PC-3 (cell line): ENCODE measurements at regions not wholly inside any gene's neighbourhood (a gene's known extent, or its start where the extent isn't known, plus 50 kb on each side); places are given as distances from the start of the nearest gene placed in this dataset.

Experiments
- ATAC-seq: fragments of 200-7000 bp; cut with Tn5 transposase; 2 replicates; pipeline ENCODE4 v1.9.1; 2020; ENCODE audit warnings: mild to moderate bottlenecking, moderate library complexity
- BruUV-seq: library from RNA; stranded (reverse); fragments of 400-500 nt; replicated peaks from 2 replicates; lab custom pipeline; 2021; lab: Mats Ljungman, UMichigan
- CTCF ChIA-PET: fragments of 300-600 bp; sonication (Branson Sonifier 250); formaldehyde crosslinking; loops from one replicate; lab custom pipeline; 2022; ENCODE audit warnings: antibody characterized with exemption; lab: Charles Lee
- POLR2A ChIA-PET: fragments of 300-600 bp; sonication (Branson Sonifier 250); formaldehyde crosslinking; loops from one replicate; lab custom pipeline; 2022; ENCODE audit warnings: antibody characterized with exemption; ENCODE audit not compliant: unreplicated experiment; lab: Charles Lee
- DNase-seq: peaks from one replicate; pipeline ENCODE4 v3.0.0-alpha.2; 2015
- H2AFZ ChIP-seq: fragments of 300-600 bp; sonication (generic); 2 replicates; pipeline ENCODE4 v1.6.0; 2016; ENCODE audit warnings: antibody characterized with exemption, low read length
- H3F3A ChIP-seq: fragments of 300-600 bp; sonication (generic); one replicate; pipeline ENCODE4 v1.6.0; 2017; ENCODE audit warnings: antibody characterized with exemption, low read length, control low read depth, mild to moderate bottlenecking; ENCODE audit not compliant: unreplicated experiment
- H3K27ac ChIP-seq: fragments of 300-600 bp; sonication (generic); 2 replicates; pipeline ENCODE4 v1.5.1; 2016; ENCODE audit warnings: mild to moderate bottlenecking, low read length
- H3K27me3 ChIP-seq: fragments of 300-600 bp; sonication (generic); 2 replicates; pipeline ENCODE4 v1.6.1; 2016; ENCODE audit warnings: low read length, mixed read lengths
- H3K36me3 ChIP-seq: fragments of 300-600 bp; sonication (generic); 2 replicates; pipeline ENCODE4 v1.6.1; 2016; ENCODE audit warnings: low read depth, mixed run types, low read length, mixed read lengths
- H3K4me1 ChIP-seq: fragments of 300-600 bp; sonication (generic); 2 replicates; pipeline ENCODE4 v1.5.1; 2016; ENCODE audit warnings: low read length; ENCODE audit not compliant: insufficient read depth
- H3K4me2 ChIP-seq: fragments of 300-600 bp; sonication (generic); 2 replicates; pipeline ENCODE4 v1.6.0; 2016; ENCODE audit warnings: low read length
- H3K4me3 ChIP-seq: fragments of 300-600 bp; sonication (generic); 2 replicates; pipeline ENCODE4 v1.5.1; 2016; ENCODE audit warnings: mild to moderate bottlenecking, low read length, mixed read lengths
- H3K79me2 ChIP-seq: fragments of 300-600 bp; sonication (generic); 2 replicates; pipeline ENCODE4 v1.6.1; 2017; ENCODE audit warnings: low read length, mixed read lengths
- H3K9ac ChIP-seq: fragments of 300-600 bp; sonication (generic); 2 replicates; pipeline ENCODE4 v1.6.0; 2016; ENCODE audit warnings: mild to moderate bottlenecking, low read length
- H3K9me2 ChIP-seq: fragments of 300-600 bp; sonication (generic); replicated peaks from 2 replicates; pipeline ENCODE4 v1.6.1; 2016; ENCODE audit warnings: mixed run types, low read length, mixed read lengths
- H3K9me3 ChIP-seq: fragments of 300-600 bp; sonication (generic); 2 replicates; pipeline ENCODE4 v1.6.1; 2016; ENCODE audit warnings: low read length, mixed read lengths
- H4K20me1 ChIP-seq: fragments of 300-600 bp; sonication (generic); 2 replicates; pipeline ENCODE4 v1.6.1; 2016; ENCODE audit warnings: low read length, mixed read lengths
- EZH2 ChIP-seq: fragments of 300-600 bp; sonication (generic); IDR thresholded peaks from one replicate; pipeline ENCODE4 v1.6.1; 2017; ENCODE audit warnings: antibody characterized with exemption, mild to moderate bottlenecking, low read length; ENCODE audit not compliant: unreplicated experiment
- EZH2phosphoT487 ChIP-seq: fragments of 300-600 bp; sonication (generic); IDR thresholded peaks from 2 replicates; pipeline ENCODE4 v1.6.1; 2018; ENCODE audit warnings: mild to moderate bottlenecking, antibody characterized with exemption, low read length, borderline replicate concordance
- intact Hi-C: fragments of 100-400 bp; cut with micrococcal nuclease; formaldehyde crosslinking; loops from 2 replicates; pipeline ENCODE4 v1.9.0; 2023
- TF ChIP-seq, protein P1 (sequence below): fragments of 300-600 bp; sonication (generic); conservative IDR thresholded peaks from 2 replicates; pipeline ENCODE4 v1.5.1; 2017; ENCODE audit warnings: antibody characterized with exemption, low read depth, mild to moderate bottlenecking, low read length

DNA sequence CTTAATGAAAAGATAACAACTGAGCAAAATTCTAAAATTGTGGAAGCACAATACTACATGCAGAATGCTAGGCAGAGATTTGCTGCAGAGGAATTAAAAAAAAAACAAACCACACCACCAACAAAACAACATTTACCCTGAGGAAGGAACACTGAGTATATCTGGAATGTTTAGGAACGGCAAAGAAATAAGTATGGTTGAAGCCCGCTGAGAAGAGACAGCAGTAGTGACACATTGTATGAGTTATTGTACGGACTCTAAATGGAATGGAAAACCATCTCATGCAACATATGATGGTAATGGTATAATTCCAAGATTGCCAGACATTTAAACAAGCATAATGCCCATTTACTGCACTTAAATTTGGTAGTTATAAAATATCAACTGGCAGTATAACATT, 568.2 kb upstream of the CCDC54 start:
- Histone ChIP-seq H3K9me2 (no peaks in the 10 kb centered on the region), H3K4me1 (no peaks in the 10 kb centered on the region), H3K27ac (no peak overlapping the region), H3K9me3 (no peaks in the 10 kb centered on the region), H3K27me3 (no peaks in the 10 kb centered on the region), H3K4me2 (no peak overlapping the region), H3K36me3 (no peaks in the 10 kb centered on the region), H3K9ac (no peak overlapping the region), H3K79me2 (no peaks in the 10 kb centered on the region), H3K4me3 (no peak overlapping the region), H3F3A (no peaks in the 10 kb centered on the region), H4K20me1 (no peaks in the 10 kb centered on the region), H2AFZ (no peak overlapping the region)
- no peak for TF ChIP-seq EZH2phosphoT487
- TF ChIP-seq, protein P1, sequence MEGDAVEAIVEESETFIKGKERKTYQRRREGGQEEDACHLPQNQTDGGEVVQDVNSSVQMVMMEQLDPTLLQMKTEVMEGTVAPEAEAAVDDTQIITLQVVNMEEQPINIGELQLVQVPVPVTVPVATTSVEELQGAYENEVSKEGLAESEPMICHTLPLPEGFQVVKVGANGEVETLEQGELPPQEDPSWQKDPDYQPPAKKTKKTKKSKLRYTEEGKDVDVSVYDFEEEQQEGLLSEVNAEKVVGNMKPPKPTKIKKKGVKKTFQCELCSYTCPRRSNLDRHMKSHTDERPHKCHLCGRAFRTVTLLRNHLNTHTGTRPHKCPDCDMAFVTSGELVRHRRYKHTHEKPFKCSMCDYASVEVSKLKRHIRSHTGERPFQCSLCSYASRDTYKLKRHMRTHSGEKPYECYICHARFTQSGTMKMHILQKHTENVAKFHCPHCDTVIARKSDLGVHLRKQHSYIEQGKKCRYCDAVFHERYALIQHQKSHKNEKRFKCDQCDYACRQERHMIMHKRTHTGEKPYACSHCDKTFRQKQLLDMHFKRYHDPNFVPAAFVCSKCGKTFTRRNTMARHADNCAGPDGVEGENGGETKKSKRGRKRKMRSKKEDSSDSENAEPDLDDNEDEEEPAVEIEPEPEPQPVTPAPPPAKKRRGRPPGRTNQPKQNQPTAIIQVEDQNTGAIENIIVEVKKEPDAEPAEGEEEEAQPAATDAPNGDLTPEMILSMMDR: no peak
- no peak for TF ChIP-seq EZH2
- POLR2A ChIA-PET: no interaction called here
- BruUV-seq: no TSS peak
- CTCF ChIA-PET: no interaction called here
- intact Hi-C loops: no loop called here
- ATAC-seq (no peak), DNase-seq (no peak)

DNA sequence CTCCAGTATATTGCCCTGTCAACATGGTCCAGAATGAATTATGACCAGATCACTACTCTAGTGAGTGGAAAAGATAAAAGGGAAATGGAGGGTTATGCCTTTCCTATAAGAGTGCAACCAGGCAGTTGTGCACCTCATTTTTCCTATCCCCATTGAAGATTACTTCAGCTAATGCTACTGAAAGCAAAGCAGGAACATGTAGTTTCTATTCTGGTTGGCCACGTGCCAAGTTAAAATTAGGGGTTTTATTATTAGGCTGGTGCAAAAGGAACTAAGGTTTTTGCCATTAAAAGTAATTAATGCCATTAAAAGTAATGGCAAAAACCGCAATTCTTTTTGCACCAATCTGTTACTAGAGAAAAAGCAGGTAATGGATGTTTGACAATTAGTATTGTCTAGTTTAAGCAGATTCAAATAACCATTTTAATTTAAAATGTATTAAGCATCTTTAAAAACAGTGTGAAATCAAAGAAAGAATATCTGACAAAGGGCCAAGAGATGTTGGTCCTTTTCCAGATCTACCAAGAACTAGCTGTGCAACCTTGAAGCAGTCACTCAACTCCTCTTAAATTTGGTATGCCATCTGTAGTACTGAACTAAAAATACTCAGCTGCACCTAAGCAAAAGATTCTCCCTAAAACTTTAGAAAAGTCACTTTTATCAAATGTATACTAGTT, 567.5 kb upstream of the CCDC54 start:
- Histone ChIP-seq H3K9ac (no peak overlapping the region), H3K27ac (no peak overlapping the region), H3K36me3 (no peaks in the 10 kb centered on the region), H3K4me2 (no peak overlapping the region), H3K9me3 (no peaks in the 10 kb centered on the region), H4K20me1 (no peaks in the 10 kb centered on the region), H3K4me1 (no peaks in the 10 kb centered on the region), H3K79me2 (no peaks in the 10 kb centered on the region), H3K4me3 (no peak overlapping the region), H3K27me3 (no peaks in the 10 kb centered on the region), H3F3A (no peaks in the 10 kb centered on the region), H3K9me2 (no peaks in the 10 kb centered on the region), H2AFZ (no peak overlapping the region)
- BruUV-seq: no TSS peak
- ATAC-seq: no peak
- ChIA-PET POLR2A (no interaction called here), CTCF (no interaction called here)
- no peak for TF ChIP-seq EZH2phosphoT487
- TF ChIP-seq, protein P1: no peak
- TF ChIP-seq EZH2: no peak
- intact Hi-C loops: loop anchor here (5.0 kb wide), 1 partner anchor 788 kb away; no protein-coding TSS in a partner anchor
- DNase-seq: no peak

DNA sequence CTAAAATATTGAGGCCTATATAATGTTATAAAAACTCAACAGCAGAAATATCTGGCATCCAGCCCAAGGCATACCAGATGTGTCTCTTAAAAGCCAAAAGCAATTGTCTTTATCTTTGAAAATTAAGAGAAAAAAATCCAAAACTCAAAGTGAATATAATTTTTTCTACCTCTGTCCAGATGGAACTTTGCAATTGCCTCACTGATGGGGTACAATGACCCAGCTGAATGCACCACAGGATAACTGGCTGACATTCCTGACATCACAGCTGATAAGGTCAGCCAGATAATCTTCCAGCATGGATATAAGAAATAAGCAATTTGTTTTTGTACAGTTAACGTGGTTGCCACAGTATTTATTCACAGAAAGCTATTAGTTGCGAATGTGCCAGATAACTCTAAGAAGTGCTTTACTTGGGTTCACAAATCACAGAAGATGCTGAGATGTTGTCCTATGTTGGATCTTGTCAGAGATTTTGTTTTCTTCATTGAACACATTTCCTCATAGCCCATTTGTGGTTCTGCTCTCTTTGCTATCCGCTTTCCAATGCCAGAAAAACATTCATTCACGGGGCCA, 566.9 kb upstream of the CCDC54 start:
- H3K9me3 ChIP-seq: no peaks in the 10 kb centered on the region
- CTCF ChIA-PET: no interaction called here
- no peak for ATAC-seq
- no peak overlapping the region for H3K27ac ChIP-seq
- no peak overlapping the region for H3K4me3 ChIP-seq
- no peaks in the 10 kb centered on the region for H3F3A ChIP-seq
- H3K4me1 ChIP-seq: no peaks in the 10 kb centered on the region
- no peaks in the 10 kb centered on the region for H3K79me2 ChIP-seq
- no peak overlapping the region for H3K4me2 ChIP-seq
- POLR2A ChIA-PET: no interaction called here
- intact Hi-C loops: loop anchor here (5.0 kb wide), 1 partner anchor 787 kb away; no protein-coding TSS in a partner anchor
- TF ChIP-seq EZH2: no peak
- TF ChIP-seq, protein P1: no peak
- TF ChIP-seq EZH2phosphoT487: no peak
- no peak overlapping the region for H2AFZ ChIP-seq
- no peaks in the 10 kb centered on the region for H3K9me2 ChIP-seq
- no TSS peak for BruUV-seq
- H3K36me3 ChIP-seq: no peaks in the 10 kb centered on the region
- H4K20me1 ChIP-seq: no peaks in the 10 kb centered on the region
- no peak for DNase-seq
- no peak overlapping the region for H3K9ac ChIP-seq
- H3K27me3 ChIP-seq: no peaks in the 10 kb centered on the region
